NAMALWA (cell line): ENCODE measurements at regions not wholly inside any gene's neighbourhood (a gene's known extent, or its start where the extent isn't known, plus 50 kb on each side); places are given as distances from the start of the nearest gene placed in this dataset.

Experiments
- DNase-seq: peaks from one replicate; pipeline ENCODE4 v3.0.0-alpha.2; 2015; ENCODE audit warnings: low spot score

GRCh38 chr1:218938259-218938658, 235.4 kb upstream of the LYPLAL1 start:
- DNase-seq, result no peak

- no peak for DNase-seq
Measured at GRCh38 chr1:218939095-218939494, 234.6 kb upstream of the LYPLAL1 start.

GRCh38 chr1:218942431-218942830, 231.2 kb upstream of the LYPLAL1 start:
- DNase-seq, result no peak

- no peak for DNase-seq
Measured at GRCh38 chr1:218943371-218943770, 230.3 kb upstream of the LYPLAL1 start.

- no peak for DNase-seq
Measured at GRCh38 chr1:218945050-218945449, 228.6 kb upstream of the LYPLAL1 start.

- DNase-seq, result no peak
Measured at GRCh38 chr1:218946147-218946546, 227.5 kb upstream of the LYPLAL1 start.

- DNase-seq, result no peak
Measured at GRCh38 chr1:218948446-218948845, 225.2 kb upstream of the LYPLAL1 start.

GRCh38 chr1:218953386-218953785, 220.3 kb upstream of the LYPLAL1 start:
- DNase-seq, result no peak

GRCh38 chr1:218957971-218958370, 215.7 kb upstream of the LYPLAL1 start:
- DNase-seq, result no peak

GRCh38 chr1:218959784-218960183, 213.9 kb upstream of the LYPLAL1 start:
- DNase-seq, result no peak

GRCh38 chr1:218964471-218965185, 209.1 kb upstream of the LYPLAL1 start:
- DNase-seq, result no peak

- DNase-seq, result no peak
Measured at GRCh38 chr1:218965821-218966220, 207.9 kb upstream of the LYPLAL1 start.

- DNase-seq, result no peak
Measured at GRCh38 chr1:218967254-218967653, 206.4 kb upstream of the LYPLAL1 start.

- no peak for DNase-seq
Measured at GRCh38 chr1:218967836-218968235, 205.8 kb upstream of the LYPLAL1 start.

GRCh38 chr1:218969006-218969405, 204.7 kb upstream of the LYPLAL1 start:
- no peak for DNase-seq

- DNase-seq, result no peak
Measured at GRCh38 chr1:218970397-218970990, 203.2 kb upstream of the LYPLAL1 start.

- DNase-seq, result no peak
Measured at GRCh38 chr1:218971156-218971555, 202.5 kb upstream of the LYPLAL1 start.

- no peak for DNase-seq
Measured at GRCh38 chr1:218980881-218981280, 192.8 kb upstream of the LYPLAL1 start.

- no peak for DNase-seq
Measured at GRCh38 chr1:218982482-218982881, 191.2 kb upstream of the LYPLAL1 start.

- DNase-seq, result no peak
Measured at GRCh38 chr1:218983433-218983832, 190.2 kb upstream of the LYPLAL1 start.

GRCh38 chr1:218983848-218984247, 189.8 kb upstream of the LYPLAL1 start:
- DNase-seq, result peak; percentile 43

- no peak for DNase-seq
Measured at GRCh38 chr1:218985424-218985984, 188.2 kb upstream of the LYPLAL1 start.

- DNase-seq, result no peak
Measured at GRCh38 chr1:218986816-218987215, 186.9 kb upstream of the LYPLAL1 start.

- no peak for DNase-seq
Measured at GRCh38 chr1:218990019-218990418, 183.7 kb upstream of the LYPLAL1 start.
